ENCODE measurements at regions not wholly inside any gene's neighbourhood (a gene's known extent, or its start where the extent isn't known, plus 50 kb on each side); places are given as distances from the start of the nearest gene placed in this dataset.
"Not testable (repeated sequence)": the region's sequence is repeated elsewhere in the genome, so short reads cannot be mapped to it uniquely, and the experiment has no call there.

- intact Hi-C loops (cut with micrococcal nuclease): no loop called here
- Mint-ChIP-seq H3K36me3 (ENCODE audit: low read depth) (no peaks in the 10 kb centered on the region), H3K4me3 (no peak overlapping the region), H3K4me1 (ENCODE audit: low read depth) (peaks cover 7% of the 10 kb centered on the region), H3K9me3 (peaks cover 8% of the 10 kb centered on the region), H3K27me3 (ENCODE audit: insufficient read depth) (peaks cover 8% of the 10 kb centered on the region), H3K27ac (no peak overlapping the region)
- no peak for DNase-seq (ENCODE audit: low spot score)
Observed at GRCh38 chr4:26005764-26006163, 91.7 kb downstream of the SMIM20 start.

- peaks cover 12% of the 10 kb centered on the region for H3K4me1 Mint-ChIP-seq (ENCODE audit: low read depth)
- peaks cover 12% of the 10 kb centered on the region for H3K9me3 Mint-ChIP-seq
- intact Hi-C loops (cut with micrococcal nuclease): loop anchor here (1.0 kb wide), 6 partner anchors 12 to 189 kb away; no protein-coding TSS in a partner anchor
- DNase-seq (ENCODE audit: low spot score): no peak
- H3K27ac Mint-ChIP-seq: no peak overlapping the region
- peaks cover 10% of the 10 kb centered on the region for H3K27me3 Mint-ChIP-seq (ENCODE audit: insufficient read depth)
- no peak overlapping the region for H3K4me3 Mint-ChIP-seq
- no peaks in the 10 kb centered on the region for H3K36me3 Mint-ChIP-seq (ENCODE audit: low read depth)
Observed at GRCh38 chr4:26008737-26009136, 94.7 kb downstream of the SMIM20 start.

DNA sequence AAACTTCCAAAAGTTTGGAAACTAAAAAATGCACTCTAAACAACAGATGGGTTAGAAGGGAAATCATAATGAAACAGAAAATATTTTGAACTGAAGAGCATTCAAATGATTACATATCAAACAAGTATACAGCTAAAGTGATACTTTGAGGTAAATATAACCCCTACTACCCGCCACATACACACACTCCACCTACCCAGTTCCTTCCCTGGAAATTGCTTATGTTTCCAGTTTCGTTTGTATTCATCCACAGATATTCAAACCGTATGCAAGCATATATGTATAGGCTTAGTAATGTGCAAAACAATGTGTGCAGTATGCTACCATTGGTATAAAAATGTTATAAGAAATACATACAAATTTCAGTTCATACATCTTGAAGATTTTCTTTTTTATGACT is 95.5 kb downstream of the SMIM20 start:
- no peaks in the 10 kb centered on the region for H3K36me3 Mint-ChIP-seq (ENCODE audit: low read depth)
- H3K27me3 Mint-ChIP-seq (ENCODE audit: insufficient read depth): peaks cover 10% of the 10 kb centered on the region
- no peak for DNase-seq (ENCODE audit: low spot score)
- H3K27ac Mint-ChIP-seq: peak overlapping the region; percentile 11
- H3K9me3 Mint-ChIP-seq: peaks cover 12% of the 10 kb centered on the region
- H3K4me1 Mint-ChIP-seq (ENCODE audit: low read depth): peaks cover 12% of the 10 kb centered on the region
- intact Hi-C loops (cut with micrococcal nuclease): loop anchor here (1.0 kb wide), 6 partner anchors 11 to 188 kb away; no protein-coding TSS in a partner anchor
- no peak overlapping the region for H3K4me3 Mint-ChIP-seq

DNA sequence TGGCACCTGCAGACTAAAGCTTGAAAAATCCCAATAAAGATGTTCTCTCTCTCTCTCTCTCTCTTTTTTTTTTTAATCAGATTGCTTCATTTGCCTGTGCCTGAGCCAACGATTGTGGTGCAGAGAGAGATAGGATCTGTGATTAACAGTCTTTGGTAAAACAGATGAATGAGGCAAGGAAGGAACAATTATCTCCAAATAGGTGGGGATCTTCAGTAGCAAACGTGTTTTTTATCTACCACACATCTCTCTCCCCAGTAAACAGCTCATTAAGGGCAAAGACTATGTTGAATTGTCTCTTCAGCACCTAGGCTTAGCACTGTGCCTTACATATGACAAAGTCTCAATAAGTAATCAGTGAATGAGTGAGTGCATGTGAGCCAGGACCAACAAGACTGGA is 96.3 kb downstream of the SMIM20 start:
- intact Hi-C loops (cut with micrococcal nuclease): no loop called here
- peaks cover 12% of the 10 kb centered on the region for H3K27me3 Mint-ChIP-seq (ENCODE audit: insufficient read depth)
- H3K36me3 Mint-ChIP-seq (ENCODE audit: low read depth): no peaks in the 10 kb centered on the region
- DNase-seq (ENCODE audit: low spot score): no peak
- H3K9me3 Mint-ChIP-seq: peaks cover 12% of the 10 kb centered on the region
- H3K4me1 Mint-ChIP-seq (ENCODE audit: low read depth): peaks cover 12% of the 10 kb centered on the region
- H3K27ac Mint-ChIP-seq: peak overlapping the region; percentile 47
- H3K4me3 Mint-ChIP-seq: no peak overlapping the region

DNA sequence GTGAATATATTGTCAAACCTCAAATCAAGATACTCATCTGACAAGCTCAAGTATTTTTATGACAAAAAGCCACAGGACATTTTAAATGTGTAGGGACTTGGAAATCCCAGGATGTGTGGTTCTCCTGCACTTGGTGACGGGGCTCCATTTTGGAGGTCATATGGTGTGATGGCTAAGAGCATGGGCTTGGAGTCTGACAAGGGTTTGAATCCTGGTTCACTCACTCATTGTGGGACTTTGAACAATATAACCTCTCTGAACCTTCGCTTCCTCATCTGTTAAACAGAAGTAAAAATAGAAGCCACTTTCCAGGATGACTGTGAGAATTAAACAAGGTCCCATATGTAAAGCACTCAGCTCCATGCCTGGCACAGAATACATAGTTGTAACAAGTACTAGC is 99.6 kb downstream of the SMIM20 start:
- Mint-ChIP-seq H3K27ac (no peak overlapping the region), H3K36me3 (ENCODE audit: low read depth) (no peaks in the 10 kb centered on the region), H3K4me3 (no peak overlapping the region), H3K9me3 (peaks cover 13% of the 10 kb centered on the region), H3K4me1 (ENCODE audit: low read depth) (peaks cover 17% of the 10 kb centered on the region), H3K27me3 (ENCODE audit: insufficient read depth) (peaks cover 10% of the 10 kb centered on the region)
- intact Hi-C loops (cut with micrococcal nuclease): no loop called here
- DNase-seq (ENCODE audit: low spot score): no peak

- H3K27me3 Mint-ChIP-seq (ENCODE audit: insufficient read depth): peaks cover 10% of the 10 kb centered on the region
- intact Hi-C loops (cut with micrococcal nuclease): no loop called here
- no peaks in the 10 kb centered on the region for H3K36me3 Mint-ChIP-seq (ENCODE audit: low read depth)
- no peak overlapping the region for H3K4me3 Mint-ChIP-seq
- H3K9me3 Mint-ChIP-seq: peaks cover 13% of the 10 kb centered on the region
- peaks cover 24% of the 10 kb centered on the region for H3K4me1 Mint-ChIP-seq (ENCODE audit: low read depth)
- no peak for DNase-seq (ENCODE audit: low spot score)
- no peak overlapping the region for H3K27ac Mint-ChIP-seq
Observed at GRCh38 chr4:26015133-26015651, 101.2 kb downstream of the SMIM20 start.

DNA sequence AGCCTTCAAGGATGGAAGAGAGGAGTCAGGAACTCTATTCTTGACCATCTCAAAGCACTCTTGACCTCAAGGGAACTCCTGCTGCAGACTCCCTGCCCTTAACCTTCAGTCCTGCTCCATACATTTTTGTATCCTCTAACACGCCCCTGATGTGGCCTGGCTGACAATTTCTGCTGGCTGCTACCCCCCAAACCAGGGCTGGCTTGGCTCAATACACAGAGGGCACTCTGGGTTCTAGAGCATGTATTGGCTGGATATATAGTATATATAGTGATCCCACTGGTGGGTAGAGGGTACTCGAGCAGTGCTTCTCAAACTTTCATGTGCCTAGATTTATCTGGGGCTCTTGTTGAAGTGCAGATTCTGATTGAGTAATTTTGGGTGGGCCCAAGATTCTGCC is 101.9 kb downstream of the SMIM20 start:
- intact Hi-C loops (cut with micrococcal nuclease): no loop called here
- Mint-ChIP-seq H3K4me3 (no peak overlapping the region), H3K9me3 (peaks cover 10% of the 10 kb centered on the region), H3K27ac (no peak overlapping the region), H3K27me3 (ENCODE audit: insufficient read depth) (peaks cover 6% of the 10 kb centered on the region), H3K4me1 (ENCODE audit: low read depth) (peaks cover 21% of the 10 kb centered on the region), H3K36me3 (ENCODE audit: low read depth) (no peaks in the 10 kb centered on the region)
- DNase-seq (ENCODE audit: low spot score): no peak

- peaks cover 11% of the 10 kb centered on the region for H3K27me3 Mint-ChIP-seq (ENCODE audit: insufficient read depth)
- no peak overlapping the region for H3K4me3 Mint-ChIP-seq
- intact Hi-C loops (cut with micrococcal nuclease): no loop called here
- DNase-seq (ENCODE audit: low spot score): no peak
- H3K36me3 Mint-ChIP-seq (ENCODE audit: low read depth): no peaks in the 10 kb centered on the region
- H3K27ac Mint-ChIP-seq: no peak overlapping the region
- peaks cover 6% of the 10 kb centered on the region for H3K9me3 Mint-ChIP-seq
- peaks cover 26% of the 10 kb centered on the region for H3K4me1 Mint-ChIP-seq (ENCODE audit: low read depth)
Observed at GRCh38 chr4:26017531-26017930, 103.5 kb downstream of the SMIM20 start.

GRCh38 chr4:26017961-26018700 is 104.1 kb downstream of the SMIM20 start:
- intact Hi-C loops (cut with micrococcal nuclease); H3K27me3 Mint-ChIP-seq (ENCODE audit: insufficient read depth); H3K9me3 Mint-ChIP-seq; H3K4me3 Mint-ChIP-seq; H3K36me3 Mint-ChIP-seq (ENCODE audit: low read depth); DNase-seq (ENCODE audit: low spot score); H3K27ac Mint-ChIP-seq: not testable (repeated sequence)
- H3K4me1 Mint-ChIP-seq (ENCODE audit: low read depth): peaks cover 24% of the 10 kb centered on the region

GRCh38 chr4:26020083-26020668 is 106.2 kb downstream of the SMIM20 start:
- peak overlapping the region; percentile 18 for H3K27ac Mint-ChIP-seq
- H3K4me3 Mint-ChIP-seq: no peak overlapping the region
- intact Hi-C loops (cut with micrococcal nuclease): loop anchor here (1.0 to 10.0 kb wide), 7 partner anchors 11 to 565 kb away; partner anchors contain the start of gene TBC1D19
- peaks cover 6% of the 10 kb centered on the region for H3K9me3 Mint-ChIP-seq
- DNase-seq (ENCODE audit: low spot score): no peak
- peaks cover 9% of the 10 kb centered on the region for H3K27me3 Mint-ChIP-seq (ENCODE audit: insufficient read depth)
- peaks cover 21% of the 10 kb centered on the region for H3K4me1 Mint-ChIP-seq (ENCODE audit: low read depth)
- no peaks in the 10 kb centered on the region for H3K36me3 Mint-ChIP-seq (ENCODE audit: low read depth)

DNA sequence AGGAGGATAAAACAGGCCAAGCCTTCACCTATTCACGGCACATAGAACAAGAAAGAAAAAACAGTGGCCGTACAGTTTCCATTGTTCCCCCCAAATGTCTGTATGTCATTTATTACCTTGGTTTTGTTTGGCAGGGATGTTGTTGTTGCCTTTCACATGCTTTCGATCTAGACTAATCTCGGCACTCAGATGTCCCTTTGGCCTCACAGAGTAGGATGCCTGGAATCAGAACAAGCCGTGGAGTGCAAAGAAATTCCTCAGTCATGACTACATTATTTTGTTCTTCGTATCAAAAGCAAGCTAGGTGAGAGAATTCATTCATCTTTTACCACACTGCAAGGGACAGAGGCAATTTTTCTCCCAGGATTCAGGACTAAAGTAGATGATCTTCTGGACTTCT is 106.9 kb downstream of the SMIM20 start:
- H3K4me1 Mint-ChIP-seq (ENCODE audit: low read depth): peaks cover 21% of the 10 kb centered on the region
- DNase-seq (ENCODE audit: low spot score): no peak
- no peaks in the 10 kb centered on the region for H3K36me3 Mint-ChIP-seq (ENCODE audit: low read depth)
- peaks cover 8% of the 10 kb centered on the region for H3K27me3 Mint-ChIP-seq (ENCODE audit: insufficient read depth)
- intact Hi-C loops (cut with micrococcal nuclease): loop anchor here (1.0 to 10.0 kb wide), 7 partner anchors 12 to 564 kb away; partner anchors contain the start of gene TBC1D19
- H3K4me3 Mint-ChIP-seq: no peak overlapping the region
- H3K9me3 Mint-ChIP-seq: peaks cover 6% of the 10 kb centered on the region
- no peak overlapping the region for H3K27ac Mint-ChIP-seq

DNA sequence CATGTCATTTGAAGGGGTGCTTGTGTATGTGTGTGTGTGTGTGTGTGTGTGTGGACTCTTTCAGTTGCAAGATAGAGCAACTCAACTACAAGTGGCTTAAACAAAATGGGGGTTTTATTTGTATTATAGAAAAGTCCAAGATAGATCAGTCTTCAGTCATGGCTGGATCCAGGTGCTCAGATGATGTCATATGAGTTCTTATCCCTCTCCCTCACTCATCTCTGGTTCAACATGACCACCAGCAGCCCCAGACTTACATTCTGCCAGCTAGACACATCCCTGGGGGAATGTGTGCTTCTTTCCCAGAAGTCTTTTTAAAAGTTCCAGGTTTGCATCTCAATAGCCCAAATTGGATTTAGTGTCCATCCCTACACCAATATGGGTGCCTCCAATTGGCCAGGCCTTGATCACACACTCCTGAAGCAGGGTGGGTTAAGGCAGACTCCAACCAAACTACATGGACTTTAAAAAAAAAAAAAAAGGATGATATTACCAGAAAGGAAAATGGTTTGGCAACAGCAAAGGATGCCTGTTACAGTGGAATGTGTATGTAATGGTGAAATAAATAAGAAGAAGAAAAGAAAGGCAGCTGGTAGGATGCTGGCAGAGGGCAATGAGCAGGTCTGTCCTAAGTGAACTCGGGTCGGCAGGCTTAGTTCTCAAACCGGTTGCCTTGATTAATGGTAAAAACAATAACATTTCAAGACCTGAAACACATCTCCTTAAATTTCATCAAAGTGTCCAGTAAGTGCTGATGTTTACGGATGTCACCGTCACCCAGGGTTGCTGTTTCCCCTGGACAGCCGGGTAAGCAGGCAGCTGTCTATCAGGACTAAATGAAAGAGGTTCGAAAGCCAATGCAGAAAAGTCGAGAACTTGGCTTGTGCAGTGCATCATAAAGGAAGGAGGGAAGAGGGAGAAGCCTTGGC is 107.7 kb downstream of the SMIM20 start:
- peaks cover 8% of the 10 kb centered on the region for H3K27me3 Mint-ChIP-seq (ENCODE audit: insufficient read depth)
- H3K27ac Mint-ChIP-seq: no peak overlapping the region
- H3K4me1 Mint-ChIP-seq (ENCODE audit: low read depth): peaks cover 21% of the 10 kb centered on the region
- no peak for DNase-seq (ENCODE audit: low spot score)
- H3K36me3 Mint-ChIP-seq (ENCODE audit: low read depth): no peaks in the 10 kb centered on the region
- no peak overlapping the region for H3K4me3 Mint-ChIP-seq
- peaks cover 6% of the 10 kb centered on the region for H3K9me3 Mint-ChIP-seq
- intact Hi-C loops (cut with micrococcal nuclease): loop anchor here (2.0 to 10.0 kb wide), 4 partner anchors 29 to 563 kb away; partner anchors contain the start of gene TBC1D19
